Muscle of leg (tissue), 3 donors: ENCODE measurements at regions not wholly inside any gene's neighbourhood (a gene's known extent, or its start where the extent isn't known, plus 50 kb on each side); places are given as distances from the start of the nearest gene placed in this dataset.

ENCODE experiments used
- DNase-seq: peaks from one replicate; pipeline ENCODE4 v3.0.0; 2013
- H3K27ac ChIP-seq: one replicate; pipeline ENCODE4 v1.5.1; 2013; ENCODE audit warnings: mild to moderate bottlenecking, low read length, control low read depth
- H3K27me3 ChIP-seq: one replicate; pipeline ENCODE4 v1.6.1; 2013; ENCODE audit warnings: low read length; ENCODE audit not compliant: control insufficient read depth, insufficient read depth
- H3K36me3 ChIP-seq: one replicate; pipeline ENCODE4 v1.6.1; 2013; ENCODE audit warnings: low read length; ENCODE audit not compliant: control insufficient read depth, insufficient read depth
- H3K4me1 ChIP-seq: one replicate; pipeline ENCODE4 v1.6.1; 2013; ENCODE audit warnings: low read length; ENCODE audit not compliant: control insufficient read depth, insufficient read depth
- H3K4me3 ChIP-seq: one replicate; pipeline ENCODE4 v1.5.1; 2013; ENCODE audit warnings: low read length, control low read depth
- H3K9me3 ChIP-seq: replicated peaks from 2 replicates; pipeline ENCODE4 v1.6.1; 2013; ENCODE audit warnings: low read depth, low read length; ENCODE audit not compliant: control insufficient read depth
- WGBS: methylation state at CpG from one replicate; pipeline ENCODE4 v1.1.5; 2013; ENCODE audit warnings: missing lambda C conversion rate; ENCODE audit not compliant: insufficient coverage; 5-methylcytosine and 5-hydroxymethylcytosine counted together

DNA sequence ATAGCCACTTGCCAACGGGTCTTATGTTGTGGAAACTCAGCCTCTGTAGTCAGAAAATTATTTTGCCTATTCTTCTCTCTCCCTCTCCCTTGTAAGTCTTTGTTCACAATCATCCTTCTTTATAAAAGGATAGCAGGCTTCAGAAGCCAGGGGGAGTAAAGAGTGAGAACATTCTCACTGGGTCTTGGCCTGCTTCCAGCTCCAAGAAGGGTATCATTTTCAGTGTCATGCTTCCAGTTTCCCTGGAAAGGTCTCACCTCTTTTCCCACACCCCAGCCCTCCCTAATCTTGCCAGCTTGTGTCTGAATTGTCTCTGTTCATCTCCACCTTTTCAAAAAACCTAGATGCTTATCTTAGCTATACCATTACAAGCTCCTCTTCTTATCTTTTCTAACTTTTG lies 346.2 kb upstream of the LRRC7 start:
- Histone ChIP-seq H3K27ac (no peak overlapping the region), H3K4me3 (no peak overlapping the region), H3K9me3 (no peaks in the 10 kb centered on the region), H3K27me3 (no peaks in the 10 kb centered on the region), H3K4me1 (no peaks in the 10 kb centered on the region), H3K36me3 (no peaks in the 10 kb centered on the region)
- no CpG with 5 or more reads among the region's 1 CpG for WGBS
- peak; percentile 32 for DNase-seq

DNA sequence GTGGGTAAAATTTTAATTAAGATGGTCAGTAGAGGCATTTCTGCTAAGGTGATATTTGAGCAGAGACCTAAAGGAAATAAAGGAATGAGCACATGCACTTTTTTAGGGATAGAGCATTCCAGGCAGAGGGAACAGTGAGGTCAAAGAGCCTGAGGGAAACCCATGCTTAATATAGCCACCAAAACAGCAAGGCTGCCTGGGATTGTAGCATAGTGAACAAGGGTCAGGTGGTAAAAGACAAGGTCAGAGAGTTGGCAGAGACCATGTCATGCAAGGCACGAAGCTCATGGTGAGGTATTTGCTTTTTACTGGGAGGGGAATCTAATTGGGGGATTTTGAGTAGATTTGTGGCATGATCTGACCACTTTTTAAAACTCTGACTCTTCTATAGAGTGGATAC lies 344.6 kb upstream of the LRRC7 start:
- Histone ChIP-seq H3K36me3 (no peaks in the 10 kb centered on the region), H3K27ac (no peak overlapping the region), H3K27me3 (no peaks in the 10 kb centered on the region), H3K4me3 (no peak overlapping the region), H3K9me3 (no peaks in the 10 kb centered on the region), H3K4me1 (no peaks in the 10 kb centered on the region)
- no CpG with 5 or more reads among the region's 1 CpG for WGBS
- no peak for DNase-seq

DNA sequence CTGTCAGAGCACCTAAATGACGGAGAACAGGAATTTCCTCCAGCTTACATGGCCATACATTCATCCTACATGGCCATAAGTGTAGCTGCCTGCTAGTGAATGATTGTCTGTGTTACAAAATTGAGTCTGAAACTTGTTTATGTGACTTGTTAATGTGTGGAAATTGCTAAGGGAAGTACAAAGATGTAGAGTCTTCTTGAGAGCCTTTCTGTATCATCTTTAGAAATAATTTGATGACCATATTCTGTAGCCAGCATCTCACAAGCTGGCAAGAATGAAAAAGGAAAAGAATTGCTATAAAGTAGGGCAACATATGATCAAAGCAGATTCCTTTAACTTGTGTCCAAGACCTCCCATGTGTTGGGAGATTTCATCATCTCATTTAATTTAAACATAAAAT lies 339.2 kb upstream of the LRRC7 start:
- no peaks in the 10 kb centered on the region for H3K9me3 ChIP-seq
- no peak overlapping the region for H3K27ac ChIP-seq
- H3K4me1 ChIP-seq: no peaks in the 10 kb centered on the region
- no peak for DNase-seq
- no CpG with 5 or more reads among the region's 1 CpG for WGBS
- no peaks in the 10 kb centered on the region for H3K36me3 ChIP-seq
- H3K4me3 ChIP-seq: no peak overlapping the region
- H3K27me3 ChIP-seq: no peaks in the 10 kb centered on the region

GRCh38 chr1:69230208-69230607 lies 337.5 kb upstream of the LRRC7 start:
- Histone ChIP-seq H3K4me3 (no peak overlapping the region), H3K9me3 (no peaks in the 10 kb centered on the region), H3K27ac (no peak overlapping the region), H3K4me1 (no peaks in the 10 kb centered on the region), H3K36me3 (no peaks in the 10 kb centered on the region), H3K27me3 (no peaks in the 10 kb centered on the region)
- DNase-seq: no peak

GRCh38 chr1:69233463-69233862 lies 334.3 kb upstream of the LRRC7 start:
- no peaks in the 10 kb centered on the region for H3K9me3 ChIP-seq
- no peaks in the 10 kb centered on the region for H3K27me3 ChIP-seq
- no peaks in the 10 kb centered on the region for H3K36me3 ChIP-seq

GRCh38 chr1:69244211-69244610 lies 323.5 kb upstream of the LRRC7 start:
- no CpG with 5 or more reads among the region's 1 CpG for WGBS
- Histone ChIP-seq H3K27ac (no peak overlapping the region), H3K9me3 (no peaks in the 10 kb centered on the region), H3K27me3 (no peaks in the 10 kb centered on the region), H3K4me1 (no peaks in the 10 kb centered on the region), H3K36me3 (no peaks in the 10 kb centered on the region), H3K4me3 (no peak overlapping the region)
- DNase-seq: no peak

More at GRCh38 chr1:69233463-69233862, 334.3 kb upstream of the LRRC7 start:
- H3K4me1 ChIP-seq: no peaks in the 10 kb centered on the region
- H3K4me3 ChIP-seq: no peak overlapping the region
- no peak overlapping the region for H3K27ac ChIP-seq
- DNase-seq: no peak

DNA sequence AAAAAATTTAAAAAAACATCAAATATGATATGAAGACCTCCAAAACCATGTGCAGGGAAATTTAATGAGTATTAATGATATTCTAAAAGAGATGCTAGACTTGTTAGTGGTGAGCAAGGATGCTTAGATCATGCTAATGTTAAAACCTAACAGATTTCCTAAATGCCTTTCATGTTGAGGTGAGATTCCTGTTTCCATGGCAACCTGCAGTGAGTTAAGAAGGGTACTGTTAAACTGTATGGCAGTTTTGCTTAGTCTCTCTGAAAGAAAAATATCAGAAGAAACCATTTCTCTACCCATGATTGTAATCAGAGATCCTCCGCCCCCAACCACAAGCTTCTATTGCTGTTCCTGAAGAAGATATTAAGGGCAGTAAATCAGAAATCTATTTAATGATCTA lies 321.6 kb upstream of the LRRC7 start:
- DNase-seq: peak; percentile 27
- no CpG with 5 or more reads among the region's 1 CpG for WGBS

GRCh38 chr1:69246710-69247109 lies 321.0 kb upstream of the LRRC7 start:
- DNase-seq: peak; percentile 75
- H3K4me1 ChIP-seq: no peaks in the 10 kb centered on the region
- H3K36me3 ChIP-seq: no peaks in the 10 kb centered on the region
- 6% methylated on average over 2 of the region's 2 CpGs for WGBS
- no peaks in the 10 kb centered on the region for H3K9me3 ChIP-seq
- no peak overlapping the region for H3K27ac ChIP-seq
- H3K4me3 ChIP-seq: no peak overlapping the region
- H3K27me3 ChIP-seq: no peaks in the 10 kb centered on the region

More for the DNA sequence above, 321.6 kb upstream of the LRRC7 start:
- H3K27me3 ChIP-seq: no peaks in the 10 kb centered on the region
- H3K4me3 ChIP-seq: no peak overlapping the region
- H3K9me3 ChIP-seq: no peaks in the 10 kb centered on the region
- H3K27ac ChIP-seq: no peak overlapping the region
- H3K36me3 ChIP-seq: no peaks in the 10 kb centered on the region
- no peaks in the 10 kb centered on the region for H3K4me1 ChIP-seq

- WGBS: 69% methylated on average over 4 of the region's 4 CpGs
- H3K9me3 ChIP-seq: no peaks in the 10 kb centered on the region
- H3K27me3 ChIP-seq: no peaks in the 10 kb centered on the region
- no peaks in the 10 kb centered on the region for H3K36me3 ChIP-seq
- no peak overlapping the region for H3K27ac ChIP-seq
- no peak overlapping the region for H3K4me3 ChIP-seq
- no peaks in the 10 kb centered on the region for H3K4me1 ChIP-seq
- DNase-seq: no peak
Observed at GRCh38 chr1:69252696-69253095, 315.0 kb upstream of the LRRC7 start.

DNA sequence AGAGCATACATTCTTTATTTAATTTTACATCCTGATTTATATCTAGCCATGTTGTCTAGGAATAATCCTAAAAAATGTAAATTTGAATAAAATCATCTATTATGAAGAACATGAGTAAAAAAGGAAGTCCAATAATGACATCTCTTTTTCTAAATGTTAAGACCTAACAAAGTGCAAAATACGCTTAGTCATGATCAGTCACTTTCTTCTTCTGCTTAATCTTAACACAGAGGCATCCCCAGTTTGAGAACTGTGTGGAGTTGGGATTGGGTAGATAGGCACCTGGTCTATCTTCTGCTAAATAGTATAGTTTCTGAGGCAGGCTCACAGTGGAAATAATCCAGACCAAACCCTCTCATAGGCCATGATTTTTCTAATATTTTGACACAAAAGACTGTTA lies 311.7 kb upstream of the LRRC7 start:
- DNase-seq: no peak
- Histone ChIP-seq H3K36me3 (no peaks in the 10 kb centered on the region), H3K9me3 (no peaks in the 10 kb centered on the region), H3K4me1 (no peaks in the 10 kb centered on the region), H3K27ac (no peak overlapping the region), H3K4me3 (no peak overlapping the region), H3K27me3 (no peaks in the 10 kb centered on the region)
- no CpG with 5 or more reads among the region's 1 CpG for WGBS

DNA sequence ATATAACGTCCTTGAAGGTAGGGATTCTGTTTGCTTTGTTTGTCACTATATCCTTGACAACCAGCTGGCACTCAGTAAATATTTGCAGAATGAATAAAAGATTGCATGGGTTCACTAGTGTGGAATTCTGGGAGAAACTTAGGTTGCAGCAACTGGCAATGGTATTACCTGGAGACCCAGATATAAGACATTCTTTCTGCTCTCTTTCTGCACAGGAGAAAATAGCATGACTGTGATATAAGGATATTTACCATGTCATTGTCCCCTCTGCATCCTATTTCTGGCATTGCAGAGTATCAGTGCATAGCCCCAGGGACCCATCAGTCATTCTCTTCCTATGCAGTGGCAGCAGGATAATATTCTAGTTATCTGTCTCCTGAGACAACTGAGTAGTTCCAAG lies 308.9 kb upstream of the LRRC7 start:
- H3K27ac ChIP-seq: no peak overlapping the region
- no peak overlapping the region for H3K4me3 ChIP-seq
- no peaks in the 10 kb centered on the region for H3K4me1 ChIP-seq
- H3K9me3 ChIP-seq: no peaks in the 10 kb centered on the region
- H3K27me3 ChIP-seq: no peaks in the 10 kb centered on the region
- peak; percentile 20 for DNase-seq
- H3K36me3 ChIP-seq: no peaks in the 10 kb centered on the region
- WGBS: no CpG with 5 or more reads among the region's 1 CpG
